ENCODE measurements at regions not wholly inside any gene's neighbourhood (a gene's known extent, or its start where the extent isn't known, plus 50 kb on each side); places are given as distances from the start of the nearest gene placed in this dataset.
"Not testable (repeated sequence)": the region's sequence is repeated elsewhere in the genome, so short reads cannot be mapped to it uniquely, and the experiment has no call there.

- no peak for ATAC-seq
- Histone ChIP-seq H3K27ac (no peak overlapping the region), H3K4me3 (no peak overlapping the region), H3K4me1 (no peaks in the 10 kb centered on the region), H3K9me3 (no peaks in the 10 kb centered on the region), H3K27me3 (no peaks in the 10 kb centered on the region), H3K36me3 (replicated peaks in 1 of 2; ENCODE audit: insufficient read depth in 1 of 2, low read depth in 2 of 2) (no peaks in the 10 kb centered on the region)
- WGBS, 2 donors = 42 to 44% methylated on average over 3 of the region's 3 CpGs
- no peak for DNase-seq
- intact Hi-C loops (cut with DNase I) = no loop called here
- TF ChIP-seq CTCF (IDR thresholded peaks at IDR 0.05) = no peak
- TF ChIP-seq POLR2A (IDR thresholded peaks at IDR 0.05) = no peak
Observed at GRCh38 chrY:10627116-10627515, 1099.4 kb downstream of the TSPY10 start.

DNA sequence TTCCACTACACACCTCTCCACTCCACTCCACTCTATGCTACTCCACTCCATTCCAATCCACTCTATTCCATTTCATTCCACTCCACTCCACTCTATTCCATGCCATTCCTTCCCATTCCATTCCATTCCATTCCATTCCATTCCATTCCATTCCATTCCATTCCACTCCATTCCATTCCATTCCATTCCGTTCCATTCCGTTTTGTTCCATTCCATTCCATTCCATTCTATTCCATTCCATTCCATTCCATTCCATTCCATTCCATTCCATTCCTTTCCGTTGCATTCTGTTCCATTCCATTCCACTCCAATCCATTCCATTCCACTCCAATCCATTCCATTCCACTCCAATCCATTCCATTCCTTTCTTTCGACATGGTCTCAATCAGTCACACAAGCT is 1121.1 kb downstream of the TSPY10 start:
- ATAC-seq; H3K9me3 ChIP-seq; H3K4me1 ChIP-seq; H3K27me3 ChIP-seq; DNase-seq; H3K4me3 ChIP-seq; H3K36me3 ChIP-seq (replicated peaks in 1 of 2; ENCODE audit: insufficient read depth in 1 of 2, low read depth in 2 of 2); intact Hi-C loops (cut with DNase I); H3K27ac ChIP-seq: not testable (repeated sequence)
- no CpG with 5 or more reads among the region's 4 CpGs for WGBS, 2 donors

DNA sequence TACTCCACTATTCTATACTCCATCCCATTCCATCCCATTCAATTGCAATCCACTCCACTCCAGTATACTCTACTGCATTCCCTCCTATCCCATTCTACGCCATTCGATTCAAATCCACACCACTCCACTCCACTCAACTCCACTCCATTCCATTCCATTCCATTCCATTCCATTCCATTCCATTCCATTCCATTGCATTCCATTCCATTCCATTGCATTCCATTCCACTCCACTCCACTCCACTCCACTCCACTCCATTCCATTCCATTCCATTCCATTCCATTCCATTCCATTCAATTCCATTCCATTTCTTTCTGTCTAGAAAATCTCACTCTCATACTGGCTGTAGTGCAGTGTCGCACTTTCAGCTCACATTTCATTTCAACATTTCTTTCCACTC is 1129.4 kb downstream of the TSPY10 start:
- H3K27me3 ChIP-seq; H3K36me3 ChIP-seq (replicated peaks in 1 of 2; ENCODE audit: insufficient read depth in 1 of 2, low read depth in 2 of 2); H3K4me1 ChIP-seq; H3K27ac ChIP-seq; DNase-seq; intact Hi-C loops (cut with DNase I); H3K4me3 ChIP-seq; H3K9me3 ChIP-seq; ATAC-seq: not testable (repeated sequence)
- 50 to 53% methylated on average over 3 of the region's 3 CpGs for WGBS, 2 donors

DNA sequence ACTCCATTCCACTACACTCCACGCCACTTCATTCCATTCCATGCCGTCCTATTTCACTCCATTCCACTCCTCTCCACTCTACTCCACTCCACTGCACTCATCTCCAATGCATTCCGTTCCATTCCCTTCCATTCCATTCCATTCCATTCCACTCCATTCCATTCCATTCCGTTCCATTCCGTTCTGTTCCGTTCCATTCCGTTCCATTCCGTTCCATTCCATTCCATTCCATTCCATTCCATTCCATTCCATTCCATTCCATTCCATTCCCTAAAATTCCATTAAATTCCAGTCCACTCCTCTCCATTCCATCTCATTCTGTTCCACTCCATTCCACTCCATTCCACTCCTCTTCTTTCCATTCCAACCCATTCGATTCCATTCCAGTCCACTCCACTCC is 1139.1 kb downstream of the TSPY10 start:
- H3K27ac ChIP-seq = no peak overlapping the region
- H3K36me3 ChIP-seq (replicated peaks in 1 of 2; ENCODE audit: insufficient read depth in 1 of 2, low read depth in 2 of 2) = no peaks in the 10 kb centered on the region
- no peak for TF ChIP-seq CTCF (IDR thresholded peaks at IDR 0.05)
- TF ChIP-seq POLR2A (IDR thresholded peaks at IDR 0.05) = no peak
- no peaks in the 10 kb centered on the region for H3K4me1 ChIP-seq
- intact Hi-C loops (cut with DNase I) = no loop called here
- DNase-seq (no peak), ATAC-seq (peak; percentile 63)
- no peak overlapping the region for H3K4me3 ChIP-seq
- H3K27me3 ChIP-seq = no peaks in the 10 kb centered on the region
- WGBS, 2 donors = 40 to 45% methylated on average over 9 of the region's 9 CpGs
- no peaks in the 10 kb centered on the region for H3K9me3 ChIP-seq

DNA sequence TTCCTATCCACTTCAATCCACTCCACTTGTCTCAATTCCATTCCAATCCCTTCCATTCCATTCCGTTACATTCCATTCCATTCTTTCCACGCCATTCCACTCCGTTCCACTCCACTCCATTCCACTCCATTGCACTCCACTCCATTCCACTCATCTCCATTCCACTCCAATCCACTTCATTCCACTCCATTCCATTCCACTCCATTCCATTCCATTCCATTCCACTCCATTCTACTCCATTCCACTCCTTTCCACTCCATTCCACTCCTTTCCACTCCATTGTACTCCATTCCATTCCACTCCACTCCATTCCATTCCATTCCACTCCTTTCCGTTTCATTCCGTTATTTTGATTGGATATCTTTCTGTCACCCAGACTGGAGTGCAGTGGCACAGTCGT is 1158.7 kb downstream of the TSPY10 start:
- H3K4me1 ChIP-seq = no peaks in the 10 kb centered on the region
- no peak overlapping the region for H3K4me3 ChIP-seq
- DNase-seq (no peak), ATAC-seq (no peak)
- TF ChIP-seq CTCF (IDR thresholded peaks at IDR 0.05) = no peak
- TF ChIP-seq POLR2A (IDR thresholded peaks at IDR 0.05) = no peak
- H3K36me3 ChIP-seq (replicated peaks in 1 of 2; ENCODE audit: insufficient read depth in 1 of 2, low read depth in 2 of 2) = no peaks in the 10 kb centered on the region
- H3K9me3 ChIP-seq = peaks cover 0 to 4% (median 0%) of the 10 kb centered on the region in 3 donors
- H3K27me3 ChIP-seq = no peaks in the 10 kb centered on the region
- WGBS, 2 donors = 38 to 42% methylated on average over 6 of the region's 6 CpGs
- intact Hi-C loops (cut with DNase I) = no loop called here
- no peak overlapping the region for H3K27ac ChIP-seq
